GM19328 (cell line): ENCODE measurements at regions not wholly inside any gene's neighbourhood (a gene's known extent, or its start where the extent isn't known, plus 50 kb on each side); places are given as distances from the start of the nearest gene placed in this dataset.
"Not testable (repeated sequence)": the region's sequence is repeated elsewhere in the genome, so short reads cannot be mapped to it uniquely, and the experiment has no call there.

Source experiments
- ATAC-seq: cut with Tn5 transposase; IDR thresholded peaks from one replicate; pipeline ENCODE4 v1.9.1; 2021; ENCODE audit warnings: mild to moderate bottlenecking, moderate library complexity; ENCODE audit not compliant: unreplicated experiment

- no peak for ATAC-seq
Measured at GRCh38 chr17:45645330-45645729, 138.8 kb upstream of the CRHR1 start.

- no peak for ATAC-seq
Measured at GRCh38 chr17:45646288-45646988, 137.7 kb upstream of the CRHR1 start.

- no peak for ATAC-seq
Measured at GRCh38 chr17:45648642-45649041, 135.5 kb upstream of the CRHR1 start.

- no peak for ATAC-seq
Measured at GRCh38 chr17:45649796-45650195, 134.3 kb upstream of the CRHR1 start.

- no peak for ATAC-seq
Measured at GRCh38 chr17:45650561-45650960, 133.6 kb upstream of the CRHR1 start.

- no peak for ATAC-seq
Measured at GRCh38 chr17:45651145-45651709, 132.9 kb upstream of the CRHR1 start.

- ATAC-seq: no peak
Measured at GRCh38 chr17:45653616-45654015, 130.5 kb upstream of the CRHR1 start.

- ATAC-seq: no peak
Measured at GRCh38 chr17:45656527-45657181, 127.5 kb upstream of the CRHR1 start.

- ATAC-seq: no peak
Measured at GRCh38 chr17:45660474-45660873, 123.6 kb upstream of the CRHR1 start.

GRCh38 chr17:45662432-45662831, 121.7 kb upstream of the CRHR1 start:
- no peak for ATAC-seq

GRCh38 chr17:45663772-45664171, 120.3 kb upstream of the CRHR1 start:
- no peak for ATAC-seq

- ATAC-seq: no peak
Measured at GRCh38 chr17:45664921-45665320, 119.2 kb upstream of the CRHR1 start.

- no peak for ATAC-seq
Measured at GRCh38 chr17:45666046-45666600, 118.0 kb upstream of the CRHR1 start.

- ATAC-seq: no peak
Measured at GRCh38 chr17:45666641-45667040, 117.5 kb upstream of the CRHR1 start.

GRCh38 chr17:45667591-45668171, 116.4 kb upstream of the CRHR1 start:
- no peak for ATAC-seq

- ATAC-seq: no peak
Measured at GRCh38 chr17:45668316-45668715, 115.8 kb upstream of the CRHR1 start.

- ATAC-seq: no peak
Measured at GRCh38 chr17:45672301-45672700, 111.8 kb upstream of the CRHR1 start.

GRCh38 chr17:45672792-45673191, 111.3 kb upstream of the CRHR1 start:
- ATAC-seq: no peak

- ATAC-seq: not testable (repeated sequence)
Measured at GRCh38 chr17:45673759-45674158, 110.4 kb upstream of the CRHR1 start.

- ATAC-seq: no peak
Measured at GRCh38 chr17:45675012-45675411, 109.1 kb upstream of the CRHR1 start.

- ATAC-seq: no peak
Measured at GRCh38 chr17:45675892-45676291, 108.2 kb upstream of the CRHR1 start.

- ATAC-seq: no peak
Measured at GRCh38 chr17:45676695-45677094, 107.4 kb upstream of the CRHR1 start.
